GM12864 (cell line): ENCODE measurements at regions not wholly inside any gene's neighbourhood (a gene's known extent, or its start where the extent isn't known, plus 50 kb on each side); places are given as distances from the start of the nearest gene placed in this dataset.

Experiments
- DNase-seq: peaks from one replicate; pipeline ENCODE4 v3.0.0-alpha.2; 2011; ENCODE audit warnings: low read depth
- H3K4me3 ChIP-seq: 2 replicates; pipeline ENCODE4 v1.5.1; 2011; ENCODE audit warnings: mild to moderate bottlenecking, low read depth, low read length, control low read depth
- CTCF ChIP-seq: IDR thresholded peaks from 2 replicates; pipeline ENCODE4 v1.5.1; 2011; ENCODE audit warnings: low read depth, mild to moderate bottlenecking, moderate library complexity, low read length, control low read depth, inconsistent platforms; ENCODE audit errors: missing control alignments

- DNase-seq, result peak; percentile 40
- no peak for TF ChIP-seq CTCF
These were observed 458.1 kb downstream of the DIPK2A start for GRCh38 chr3:144429719-144430121.

DNA sequence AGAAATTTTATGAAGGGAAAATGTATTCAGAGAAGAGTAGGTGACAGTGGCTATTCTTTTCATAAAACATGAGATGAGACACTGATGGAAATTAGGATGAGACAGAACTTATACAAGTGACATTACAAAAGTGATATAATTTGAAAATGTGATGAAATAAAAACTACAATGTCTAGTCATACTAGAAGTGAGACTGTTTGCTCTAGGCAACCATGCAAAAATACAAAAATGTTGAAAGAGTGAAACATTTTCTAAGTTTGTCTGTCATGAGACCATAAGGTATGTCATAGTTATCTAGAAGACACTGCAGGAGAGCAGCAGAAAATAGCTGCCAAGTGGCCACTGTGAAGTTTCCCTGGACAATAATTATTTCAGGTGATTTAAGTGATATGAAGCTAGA is 459.5 kb downstream of the DIPK2A start:
- TF ChIP-seq CTCF, result no peak
- DNase-seq, result no peak
- no peak overlapping the region for H3K4me3 ChIP-seq

More at GRCh38 chr3:144429719-144430121, 458.1 kb downstream of the DIPK2A start:
- no peak overlapping the region for H3K4me3 ChIP-seq

- no peak for DNase-seq
- no peak for TF ChIP-seq CTCF
- H3K4me3 ChIP-seq, result no peak overlapping the region
These were observed 461.4 kb downstream of the DIPK2A start for GRCh38 chr3:144433006-144433405.

GRCh38 chr3:144437989-144438388 is 466.4 kb downstream of the DIPK2A start:
- TF ChIP-seq CTCF, result no peak

GRCh38 chr3:144444061-144444460 is 472.4 kb downstream of the DIPK2A start:
- no peak overlapping the region for H3K4me3 ChIP-seq
- no peak for DNase-seq
- no peak for TF ChIP-seq CTCF

More at GRCh38 chr3:144437989-144438388, 466.4 kb downstream of the DIPK2A start:
- H3K4me3 ChIP-seq, result no peak overlapping the region
- peak; percentile 15 for DNase-seq

DNA sequence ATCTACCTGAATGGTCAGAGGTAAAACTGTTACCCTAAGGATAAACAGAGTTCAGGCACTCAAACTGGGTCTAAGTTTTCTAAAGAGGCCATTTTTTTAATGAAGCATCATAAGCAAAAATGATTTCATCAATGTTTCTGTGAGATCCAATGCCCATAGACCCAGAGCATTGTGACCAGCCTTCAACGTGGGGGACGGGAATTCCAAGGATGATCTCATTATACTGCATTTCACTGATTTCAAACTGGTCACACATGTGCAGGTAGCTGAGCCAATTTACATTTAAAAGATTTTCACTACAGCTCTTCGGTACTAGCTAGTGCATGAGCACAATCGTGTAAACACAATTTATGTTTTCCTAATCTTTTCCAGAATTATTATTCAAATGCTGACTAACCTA is 472.9 kb downstream of the DIPK2A start:
- no peak for TF ChIP-seq CTCF

DNA sequence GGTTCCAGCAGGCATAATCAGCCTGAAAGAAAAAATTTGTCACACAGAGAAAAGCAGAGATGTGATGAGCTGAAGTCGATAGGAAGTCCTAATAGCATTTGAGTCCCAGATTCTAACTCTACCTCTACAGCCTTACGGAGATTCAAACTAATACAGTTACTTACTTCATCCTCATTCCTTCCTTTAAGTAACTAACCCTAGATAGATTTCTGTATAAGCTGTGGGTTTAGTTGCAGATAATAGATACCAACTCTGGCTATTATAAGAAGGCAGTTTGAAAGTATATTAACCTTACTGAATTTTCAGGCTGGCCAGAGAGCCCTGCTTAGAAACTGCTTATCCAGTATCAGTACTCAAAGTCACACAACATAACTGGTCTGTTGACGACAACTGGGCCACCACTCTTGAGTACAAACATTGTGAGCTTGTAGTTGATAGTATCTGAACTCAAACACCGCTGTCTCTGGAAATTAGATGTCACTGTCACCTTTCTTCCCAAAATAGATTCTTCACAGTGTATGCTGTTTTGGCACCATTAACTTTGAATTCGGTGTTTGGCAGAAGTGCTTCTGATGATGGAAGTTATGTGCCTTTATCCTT is 484.3 kb downstream of the DIPK2A start:
- TF ChIP-seq CTCF, result no peak
- DNase-seq, result no peak

More for the DNA sequence above, 472.9 kb downstream of the DIPK2A start:
- no peak for DNase-seq
- H3K4me3 ChIP-seq, result no peak overlapping the region

More for the DNA sequence above, 484.3 kb downstream of the DIPK2A start:
- H3K4me3 ChIP-seq, result no peak overlapping the region
